Activated T-cell treated with anti-CD3 and anti-CD28 coated beads, Interleukin-2, amount 50 U/mL, for 24 hours (primary cell): ENCODE measurements at regions not wholly inside any gene's neighbourhood (a gene's known extent, or its start where the extent isn't known, plus 50 kb on each side); places are given as distances from the start of the nearest gene placed in this dataset.

Source experiments
- DNase-seq: peaks from one replicate; pipeline ENCODE4 v3.0.0-alpha.2; 2020
- H3K27ac Mint-ChIP-seq: 2 replicates; pipeline ENCODE4 v1.8.0; 2020; ENCODE audit warnings: mild to moderate bottlenecking, mixed read lengths
- H3K27me3 Mint-ChIP-seq: 2 replicates; pipeline ENCODE4 v1.8.0; 2020; ENCODE audit warnings: mixed read lengths
- H3K36me3 Mint-ChIP-seq: 2 replicates; pipeline ENCODE4 v1.8.0; 2020; ENCODE audit warnings: low read depth, mixed read lengths
- H3K4me1 Mint-ChIP-seq: 2 replicates; pipeline ENCODE4 v1.8.0; 2020; ENCODE audit warnings: low read depth, mixed read lengths
- H3K4me3 Mint-ChIP-seq: 2 replicates; pipeline ENCODE4 v1.8.0; 2020; ENCODE audit warnings: mild to moderate bottlenecking, moderate library complexity, mixed read lengths
- H3K9me3 Mint-ChIP-seq: 2 replicates; pipeline ENCODE4 v1.8.0; 2020; ENCODE audit warnings: mixed read lengths

GRCh38 chr12:127562816-127563215 is 704.2 kb upstream of the TMEM132C start:
- Mint-ChIP-seq H3K4me3 (no peak overlapping the region), H3K27me3 (no peaks in the 10 kb centered on the region), H3K9me3 (peaks cover 7% of the 10 kb centered on the region), H3K4me1 (peaks cover 15% of the 10 kb centered on the region), H3K36me3 (no peaks in the 10 kb centered on the region), H3K27ac (no peak overlapping the region)
- DNase-seq = no peak

GRCh38 chr12:127565241-127565640 is 701.7 kb upstream of the TMEM132C start:
- H3K36me3 Mint-ChIP-seq = no peaks in the 10 kb centered on the region
- no peak overlapping the region for H3K4me3 Mint-ChIP-seq
- H3K27me3 Mint-ChIP-seq = no peaks in the 10 kb centered on the region
- peaks cover 1% of the 10 kb centered on the region for H3K4me1 Mint-ChIP-seq
- H3K27ac Mint-ChIP-seq = no peak overlapping the region
- H3K9me3 Mint-ChIP-seq = peaks cover 10% of the 10 kb centered on the region
- no peak for DNase-seq

GRCh38 chr12:127567531-127567930 is 699.4 kb upstream of the TMEM132C start:
- Mint-ChIP-seq H3K27ac (no peak overlapping the region), H3K27me3 (no peaks in the 10 kb centered on the region), H3K4me1 (no peaks in the 10 kb centered on the region), H3K4me3 (no peak overlapping the region), H3K9me3 (peaks cover 7% of the 10 kb centered on the region), H3K36me3 (no peaks in the 10 kb centered on the region)
- no peak for DNase-seq

DNA sequence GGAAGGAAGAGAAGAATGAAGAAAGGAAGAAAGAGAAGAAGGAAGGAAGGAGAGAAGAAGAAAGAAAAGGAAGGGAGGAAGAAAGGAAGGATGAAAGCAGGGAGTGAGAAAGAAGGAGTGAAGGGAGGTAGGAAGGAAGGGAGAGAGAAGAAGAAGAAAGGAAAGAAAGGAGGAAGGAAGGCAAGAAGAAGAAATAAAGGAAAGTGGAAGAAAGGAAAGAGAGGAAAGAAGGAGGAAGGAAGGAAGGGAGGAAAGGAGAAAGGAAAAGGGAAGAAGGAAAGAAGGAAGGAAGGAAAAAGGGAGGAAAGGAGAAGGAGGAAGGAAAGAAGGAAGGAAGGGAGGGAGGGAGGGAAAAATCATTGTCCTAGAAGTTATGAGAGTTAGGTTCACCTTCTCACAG is 696.6 kb upstream of the TMEM132C start:
- no peaks in the 10 kb centered on the region for H3K4me1 Mint-ChIP-seq
- H3K4me3 Mint-ChIP-seq = no peak overlapping the region
- no peak for DNase-seq
- H3K9me3 Mint-ChIP-seq = peaks cover 7% of the 10 kb centered on the region
- H3K27ac Mint-ChIP-seq = no peak overlapping the region
- no peaks in the 10 kb centered on the region for H3K27me3 Mint-ChIP-seq
- H3K36me3 Mint-ChIP-seq = no peaks in the 10 kb centered on the region

GRCh38 chr12:127570793-127571360 is 696.1 kb upstream of the TMEM132C start:
- DNase-seq = no peak
- Mint-ChIP-seq H3K4me3 (no peak overlapping the region), H3K36me3 (no peaks in the 10 kb centered on the region), H3K9me3 (peaks cover 7% of the 10 kb centered on the region), H3K27ac (no peak overlapping the region), H3K27me3 (no peaks in the 10 kb centered on the region), H3K4me1 (no peaks in the 10 kb centered on the region)

GRCh38 chr12:127571578-127571977 is 695.4 kb upstream of the TMEM132C start:
- Mint-ChIP-seq H3K4me1 (no peaks in the 10 kb centered on the region), H3K27ac (no peak overlapping the region), H3K36me3 (no peaks in the 10 kb centered on the region), H3K9me3 (peaks cover 7% of the 10 kb centered on the region), H3K27me3 (no peaks in the 10 kb centered on the region), H3K4me3 (no peak overlapping the region)
- DNase-seq = no peak

DNA sequence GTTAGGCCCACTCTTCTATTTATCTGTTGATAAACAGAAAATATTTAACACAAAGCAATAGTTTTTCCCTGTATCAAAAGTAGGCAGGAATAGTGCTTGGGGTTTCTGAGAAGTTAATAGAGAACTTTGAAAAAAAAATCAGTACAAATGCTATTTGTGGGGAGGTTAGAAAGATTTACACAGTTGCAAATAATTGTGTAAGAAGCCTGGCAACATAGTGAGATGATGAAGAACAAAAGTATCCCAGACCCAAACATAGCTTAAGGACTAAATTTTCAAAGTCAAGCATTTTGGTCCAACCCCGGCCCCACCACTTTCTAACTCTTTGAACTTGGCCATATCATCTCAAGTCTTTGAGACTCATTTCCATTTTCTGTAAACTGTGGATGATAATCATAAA is 687.5 kb upstream of the TMEM132C start:
- Mint-ChIP-seq H3K9me3 (no peaks in the 10 kb centered on the region), H3K27ac (no peak overlapping the region), H3K4me3 (no peak overlapping the region), H3K4me1 (no peaks in the 10 kb centered on the region), H3K27me3 (no peaks in the 10 kb centered on the region), H3K36me3 (no peaks in the 10 kb centered on the region)
- DNase-seq = no peak

DNA sequence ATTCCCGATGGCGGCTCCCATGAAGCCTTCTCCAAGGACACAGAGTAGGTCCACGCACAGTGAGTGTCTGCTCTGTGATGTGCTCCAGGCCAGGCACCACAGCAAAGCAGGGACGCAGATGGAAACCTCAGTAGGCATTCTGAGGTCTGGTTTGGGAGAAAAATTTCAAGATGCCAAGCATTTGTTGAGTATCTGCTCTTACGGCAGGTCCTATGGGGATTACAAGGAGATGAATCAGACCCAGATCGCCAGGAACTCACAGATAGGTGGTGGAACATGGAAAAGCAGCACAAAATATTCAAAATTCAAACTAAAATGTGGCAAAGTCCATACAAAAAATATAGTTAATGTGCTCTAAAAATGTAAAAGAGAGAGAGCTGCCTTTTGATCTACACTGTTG is 684.9 kb upstream of the TMEM132C start:
- no peak overlapping the region for H3K27ac Mint-ChIP-seq
- no peak for DNase-seq
- H3K4me1 Mint-ChIP-seq = no peaks in the 10 kb centered on the region
- no peak overlapping the region for H3K4me3 Mint-ChIP-seq
- peaks cover 5% of the 10 kb centered on the region for H3K9me3 Mint-ChIP-seq
- no peaks in the 10 kb centered on the region for H3K36me3 Mint-ChIP-seq
- H3K27me3 Mint-ChIP-seq = no peaks in the 10 kb centered on the region

DNA sequence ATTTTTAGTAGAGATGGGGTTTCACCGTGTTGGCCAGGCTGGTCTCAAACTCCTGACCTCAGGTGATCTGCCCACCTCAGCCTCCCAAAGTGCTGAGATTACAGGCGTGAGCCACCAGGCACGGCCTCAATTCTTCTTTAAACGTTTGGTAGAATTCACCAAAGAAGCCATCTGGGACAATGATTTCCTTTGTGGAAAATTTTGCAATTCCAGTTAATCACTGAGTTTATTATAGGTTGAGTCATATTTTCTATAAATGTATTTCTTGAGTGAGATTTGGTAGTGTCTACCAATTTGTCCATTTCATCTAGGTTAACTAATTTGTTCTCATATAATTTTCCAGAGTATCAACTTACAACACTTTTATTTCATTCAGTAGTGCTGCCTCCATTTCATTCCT is 683.9 kb upstream of the TMEM132C start:
- H3K27ac Mint-ChIP-seq = no peak overlapping the region
- no peaks in the 10 kb centered on the region for H3K36me3 Mint-ChIP-seq
- no peaks in the 10 kb centered on the region for H3K27me3 Mint-ChIP-seq
- no peak for DNase-seq
- H3K4me3 Mint-ChIP-seq = no peak overlapping the region
- no peaks in the 10 kb centered on the region for H3K4me1 Mint-ChIP-seq
- peaks cover 5% of the 10 kb centered on the region for H3K9me3 Mint-ChIP-seq

DNA sequence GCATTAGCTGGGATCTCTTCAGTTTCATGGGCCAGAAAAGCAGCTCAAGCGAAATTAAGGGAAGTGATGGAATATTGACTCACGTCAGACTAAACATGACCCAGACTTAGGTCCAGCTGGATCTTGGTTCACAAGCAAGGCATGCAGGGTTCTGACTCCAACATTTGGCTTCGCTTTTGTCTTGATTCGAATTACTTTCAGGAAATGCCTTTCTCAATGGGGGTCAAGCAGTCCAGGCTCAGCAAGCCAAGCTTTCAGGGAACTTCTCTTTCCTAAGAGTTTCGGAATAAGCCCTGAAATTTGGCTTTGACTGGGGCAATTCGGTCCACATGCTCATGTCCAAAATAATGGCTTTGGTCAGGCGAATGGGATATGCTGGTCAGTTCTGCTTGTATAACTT is 678.7 kb upstream of the TMEM132C start:
- Mint-ChIP-seq H3K27ac (no peak overlapping the region), H3K4me3 (no peak overlapping the region), H3K27me3 (no peaks in the 10 kb centered on the region), H3K36me3 (no peaks in the 10 kb centered on the region), H3K9me3 (peaks cover 7% of the 10 kb centered on the region), H3K4me1 (no peaks in the 10 kb centered on the region)
- no peak for DNase-seq

DNA sequence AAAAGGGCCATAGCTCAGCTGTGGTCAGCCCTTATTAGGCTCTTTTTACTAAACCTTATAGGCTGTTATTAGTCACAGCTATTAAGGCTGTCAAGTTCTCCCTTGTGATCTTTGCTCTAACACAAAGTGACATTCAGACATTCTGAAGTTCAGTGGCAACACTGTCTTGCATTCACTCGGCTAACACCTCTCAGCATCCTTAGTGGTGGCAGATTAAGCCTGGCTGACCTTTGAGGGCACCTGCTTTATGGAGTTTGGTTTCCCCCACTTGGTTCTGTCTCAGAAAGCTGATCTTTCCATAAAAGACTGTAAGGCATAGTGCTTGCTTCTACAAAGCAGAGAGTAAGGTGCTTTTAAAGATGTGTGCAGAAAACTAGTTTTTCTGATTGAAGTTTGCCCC is 677.4 kb upstream of the TMEM132C start:
- Mint-ChIP-seq H3K9me3 (peaks cover 7% of the 10 kb centered on the region), H3K27ac (no peak overlapping the region), H3K36me3 (no peaks in the 10 kb centered on the region), H3K27me3 (no peaks in the 10 kb centered on the region), H3K4me1 (no peaks in the 10 kb centered on the region), H3K4me3 (no peak overlapping the region)
- no peak for DNase-seq

- H3K4me3 Mint-ChIP-seq = no peak overlapping the region
- no peaks in the 10 kb centered on the region for H3K36me3 Mint-ChIP-seq
- no peak overlapping the region for H3K27ac Mint-ChIP-seq
- H3K9me3 Mint-ChIP-seq = peaks cover 7% of the 10 kb centered on the region
- no peaks in the 10 kb centered on the region for H3K27me3 Mint-ChIP-seq
- H3K4me1 Mint-ChIP-seq = no peaks in the 10 kb centered on the region
- no peak for DNase-seq
Observed at GRCh38 chr12:127590868-127591267, 676.1 kb upstream of the TMEM132C start.

GRCh38 chr12:127592245-127592644 is 674.7 kb upstream of the TMEM132C start:
- no peaks in the 10 kb centered on the region for H3K4me1 Mint-ChIP-seq
- no peak for DNase-seq

GRCh38 chr12:127594351-127594970 is 672.5 kb upstream of the TMEM132C start:
- Mint-ChIP-seq H3K27ac (no peak overlapping the region), H3K9me3 (peaks cover 3% of the 10 kb centered on the region), H3K27me3 (no peaks in the 10 kb centered on the region), H3K36me3 (no peaks in the 10 kb centered on the region), H3K4me1 (no peaks in the 10 kb centered on the region), H3K4me3 (no peak overlapping the region)
- DNase-seq = no peak

More at GRCh38 chr12:127592245-127592644, 674.7 kb upstream of the TMEM132C start:
- Mint-ChIP-seq H3K9me3 (peaks cover 3% of the 10 kb centered on the region), H3K27ac (no peak overlapping the region), H3K36me3 (no peaks in the 10 kb centered on the region), H3K4me3 (no peak overlapping the region), H3K27me3 (no peaks in the 10 kb centered on the region)

GRCh38 chr12:127595506-127595905 is 671.5 kb upstream of the TMEM132C start:
- Mint-ChIP-seq H3K9me3 (peaks cover 3% of the 10 kb centered on the region), H3K36me3 (no peaks in the 10 kb centered on the region), H3K4me1 (no peaks in the 10 kb centered on the region), H3K27me3 (no peaks in the 10 kb centered on the region), H3K27ac (no peak overlapping the region), H3K4me3 (no peak overlapping the region)
- DNase-seq = no peak

- H3K27ac Mint-ChIP-seq = no peak overlapping the region
- H3K9me3 Mint-ChIP-seq = peaks cover 3% of the 10 kb centered on the region
- H3K27me3 Mint-ChIP-seq = no peaks in the 10 kb centered on the region
- H3K36me3 Mint-ChIP-seq = no peaks in the 10 kb centered on the region
- H3K4me3 Mint-ChIP-seq = no peak overlapping the region
- no peak for DNase-seq
- H3K4me1 Mint-ChIP-seq = no peaks in the 10 kb centered on the region
Observed at GRCh38 chr12:127596891-127597290, 670.1 kb upstream of the TMEM132C start.
